GM23338 (cell line): ENCODE measurements at regions not wholly inside any gene's neighbourhood (a gene's known extent, or its start where the extent isn't known, plus 50 kb on each side); places are given as distances from the start of the nearest gene placed in this dataset.

Experiments used
- ATAC-seq: fragments of 200-7000 bp; cut with Tn5 transposase; 3 replicates; pipeline ENCODE4 v1.9.1; 2020
- DNase-seq: peaks from one replicate; pipeline ENCODE4 v3.0.0-alpha.2; 2015; ENCODE audit warnings: low spot score
- H2AFZ ChIP-seq: fragments of 200-600 bp; sonication (generic); 2 replicates; pipeline ENCODE4 v1.8.0; 2016; ENCODE audit warnings: antibody characterized with exemption, mild to moderate bottlenecking, moderate library complexity
- H3F3A ChIP-seq: fragments of 200-600 bp; sonication (generic); replicated peaks from 2 replicates; pipeline ENCODE4 v1.8.0; 2017; ENCODE audit warnings: antibody characterized with exemption, mixed run types, low read depth
- H3K27ac ChIP-seq: fragments of 200-600 bp; sonication (generic); 2 replicates; pipeline ENCODE4 v1.6.1; 2016; ENCODE audit warnings: low read depth
- H3K27me3 ChIP-seq: fragments of 200-600 bp; sonication (generic); 2 replicates; pipeline ENCODE4 v1.8.0; 2016; ENCODE audit warnings: mild to moderate bottlenecking, mixed run types, moderate library complexity; ENCODE audit not compliant: insufficient read depth
- H3K36me3 ChIP-seq: fragments of 200-600 bp; sonication (generic); 2 replicates; pipeline ENCODE4 v1.8.0; 2016; ENCODE audit warnings: mild to moderate bottlenecking; ENCODE audit not compliant: insufficient read depth
- H3K4me1 ChIP-seq: fragments of 200-600 bp; sonication (generic); 2 replicates; pipeline ENCODE4 v1.8.0; 2016; ENCODE audit warnings: mild to moderate bottlenecking, moderate library complexity; ENCODE audit not compliant: insufficient read depth
- H3K4me2 ChIP-seq: fragments of 200-600 bp; sonication (generic); 2 replicates; pipeline ENCODE4 v1.7.1; 2017; ENCODE audit warnings: mixed run types
- H3K4me3 ChIP-seq: fragments of 200-600 bp; sonication (generic); 2 replicates; pipeline ENCODE4 v1.6.1; 2016; ENCODE audit warnings: mixed run types
- H3K79me2 ChIP-seq: fragments of 200-600 bp; sonication (generic); replicated peaks from 2 replicates; pipeline ENCODE4 v1.8.0; 2017; ENCODE audit warnings: mild to moderate bottlenecking; ENCODE audit not compliant: insufficient read depth
- H3K9me2 ChIP-seq: fragments of 200-600 bp; sonication (generic); 2 replicates; pipeline ENCODE4 v1.8.0; 2017; ENCODE audit not compliant: insufficient read depth
- H4K20me1 ChIP-seq: fragments of 200-600 bp; sonication (generic); replicated peaks from 2 replicates; pipeline ENCODE4 v1.8.0; 2017; ENCODE audit warnings: mild to moderate bottlenecking; ENCODE audit not compliant: insufficient read depth
- H3K27ac Mint-ChIP-seq: 2 replicates; pipeline ENCODE4 v1.8.0; 2020; ENCODE audit warnings: inconsistent platforms, mild to moderate bottlenecking, moderate library complexity, mixed read lengths
- H3K27me3 Mint-ChIP-seq: 3 replicates; pipeline ENCODE4 v1.8.0; 2022; ENCODE audit warnings: low read depth, mild to moderate bottlenecking, moderate library complexity, mixed read lengths, inconsistent platforms; ENCODE audit not compliant: insufficient read depth, poor library complexity
- H3K36me3 Mint-ChIP-seq: 3 replicates; pipeline ENCODE4 v1.8.0; 2021; ENCODE audit warnings: low read depth, mild to moderate bottlenecking, inconsistent platforms, moderate library complexity, mixed read lengths
- H3K4me1 Mint-ChIP-seq: 3 replicates; pipeline ENCODE4 v1.8.0; 2020; ENCODE audit warnings: mild to moderate bottlenecking, inconsistent platforms, mixed read lengths
- H3K4me3 Mint-ChIP-seq: 3 replicates; pipeline ENCODE4 v1.8.0; 2021; ENCODE audit warnings: moderate library complexity, mild to moderate bottlenecking, inconsistent platforms, mixed read lengths
- H3K9me3 Mint-ChIP-seq: 3 replicates; pipeline ENCODE4 v1.8.0; 2020; ENCODE audit warnings: moderate library complexity, mild to moderate bottlenecking, inconsistent platforms, mixed read lengths
- CREB1 ChIP-seq: fragments of 250-450 bp; sonication (Bioruptor Pico); IDR thresholded peaks from 2 replicates; pipeline ENCODE4 v1.5.0; 2020; ENCODE audit warnings: low read depth, mild to moderate bottlenecking, moderate library complexity
- CTCF ChIP-seq, 2 experiments: fragments of 200-600 bp in 1 of 2; sonication (generic) in 1 of 2; conservative IDR thresholded peaks; 2 replicates each; pipeline versions ENCODE4 v1.5.1 to v1.6.1; 2016 to 2017; ENCODE audit warnings: antibody characterized with exemption in 2 of 2, low read depth in 2 of 2, mild to moderate bottlenecking in 2 of 2, moderate library complexity in 1 of 2
- ETS1 ChIP-seq: IDR thresholded peaks from 2 replicates; pipeline ENCODE4 v1.6.1; 2016; ENCODE audit warnings: antibody characterized with exemption
- EZH2 ChIP-seq: fragments of 200-600 bp; sonication (generic); IDR thresholded peaks from one replicate; pipeline ENCODE4 v1.8.0; 2017; ENCODE audit warnings: antibody characterized with exemption, mild to moderate bottlenecking, low read depth; ENCODE audit not compliant: unreplicated experiment
- EZH2phosphoT487 ChIP-seq: fragments of 200-600 bp; sonication (generic); IDR thresholded peaks from one replicate; pipeline ENCODE4 v1.8.1; 2018; ENCODE audit warnings: antibody characterized with exemption; ENCODE audit not compliant: unreplicated experiment
- JUNB ChIP-seq: IDR thresholded peaks from one replicate; pipeline ENCODE4 v1.6.1; 2016; ENCODE audit warnings: antibody characterized with exemption; ENCODE audit not compliant: unreplicated experiment
- NANOG ChIP-seq: IDR thresholded peaks from 2 replicates; pipeline ENCODE4 v1.6.1; 2016; ENCODE audit warnings: antibody characterized with exemption, borderline replicate concordance
- POLR2AphosphoS5 ChIP-seq: IDR thresholded peaks from 2 replicates; pipeline ENCODE4 v1.6.1; 2016; ENCODE audit warnings: antibody characterized with exemption, low read depth
- REST ChIP-seq: IDR thresholded peaks from one replicate; pipeline ENCODE4 v1.6.1; 2018; ENCODE audit warnings: antibody characterized with exemption; ENCODE audit not compliant: unreplicated experiment
- STAT1 ChIP-seq: IDR thresholded peaks from one replicate; pipeline ENCODE4 v1.6.1; 2016; ENCODE audit warnings: antibody characterized with exemption; ENCODE audit not compliant: unreplicated experiment
- ZNF114 ChIP-seq: fragments of 250-450 bp; sonication (Bioruptor Pico); IDR thresholded peaks from 2 replicates; pipeline ENCODE4 v1.5.0; 2020; ENCODE audit warnings: mild to moderate bottlenecking, moderate library complexity
- ZNF331 ChIP-seq: fragments of 250-450 bp; sonication (Bioruptor Pico); IDR thresholded peaks from 2 replicates; pipeline ENCODE4 v1.5.0; 2020; ENCODE audit warnings: low read depth, mild to moderate bottlenecking, moderate library complexity
- ZNF462 ChIP-seq: fragments of 250-450 bp; sonication (Bioruptor Pico); IDR thresholded peaks from 2 replicates; pipeline ENCODE4 v1.5.0; 2020; ENCODE audit warnings: mild to moderate bottlenecking, moderate library complexity

DNA sequence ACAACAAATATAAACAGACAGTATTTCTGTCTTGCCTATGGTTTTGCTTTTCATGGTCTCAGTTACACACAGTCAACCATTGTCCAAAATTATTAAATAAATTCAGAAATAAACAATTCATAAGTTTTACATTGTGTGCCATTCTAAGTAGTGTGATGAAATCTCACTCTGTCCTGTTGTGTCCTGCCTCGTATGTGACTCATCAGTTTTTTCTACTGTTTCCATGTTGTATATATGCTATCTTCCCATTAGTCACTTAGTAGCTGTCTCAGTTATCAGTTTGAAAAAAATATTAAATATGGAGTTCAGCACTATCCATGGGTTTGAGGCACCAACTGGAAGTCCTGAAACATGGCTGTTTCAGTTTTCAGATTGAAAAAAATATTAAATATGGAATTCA, 282.4 kb upstream of the GRM7 start:
- H2AFZ ChIP-seq: no peak overlapping the region
- Mint-ChIP-seq H3K9me3 (peaks cover 56% of the 10 kb centered on the region), H3K4me1 (no peaks in the 10 kb centered on the region), H3K27me3 (peaks cover 2% of the 10 kb centered on the region), H3K4me3 (no peak overlapping the region), H3K36me3 (peaks cover 20% of the 10 kb centered on the region; the same call in 2 of the 3 replicates), H3K27ac (no peak overlapping the region)
- no peaks in the 10 kb centered on the region for H3F3A ChIP-seq
- no peaks in the 10 kb centered on the region for H3K4me1 ChIP-seq
- H3K9me2 ChIP-seq: no peaks in the 10 kb centered on the region
- H3K79me2 ChIP-seq: no peaks in the 10 kb centered on the region
- H3K4me2 ChIP-seq: no peak overlapping the region
- DNase-seq (no peak), ATAC-seq (no peak)
- no peak overlapping the region for H3K27ac ChIP-seq
- TF ChIP-seq CTCF (conservative IDR thresholded peaks at IDR 0.05; ENCODE audit: low read depth in 2 of 2): no peak
- no peak for TF ChIP-seq EZH2phosphoT487
- TF ChIP-seq NANOG: no peak
- no peak for TF ChIP-seq POLR2AphosphoS5
- TF ChIP-seq ZNF114 (CRISPR knock-in tag): no peak
- TF ChIP-seq STAT1: no peak
- no peak for TF ChIP-seq ZNF462
- TF ChIP-seq REST: no peak
- no peak for TF ChIP-seq ETS1
- no peak for TF ChIP-seq ZNF331
- no peak for TF ChIP-seq CREB1
- no peak for TF ChIP-seq EZH2
- TF ChIP-seq JUNB: no peak
- H4K20me1 ChIP-seq: no peaks in the 10 kb centered on the region
- no peaks in the 10 kb centered on the region for H3K27me3 ChIP-seq
- peaks cover 8% of the 10 kb centered on the region for H3K36me3 ChIP-seq
- H3K4me3 ChIP-seq: no peak overlapping the region
